ENCODE measurements at regions not wholly inside any gene's neighbourhood (a gene's known extent, or its start where the extent isn't known, plus 50 kb on each side); places are given as distances from the start of the nearest gene placed in this dataset.

GRCh38 chr6:167774881-167775280, 51.8 kb upstream of the AFDN start:
- intact Hi-C loops (cut with DNase I): no loop called here
- DNase-seq: no peak
- Histone ChIP-seq H3K4me3 (replicated peaks in 1 of 3) (no peak overlapping the region), H3K27ac (no peak overlapping the region), H3K27me3 (no peaks in the 10 kb centered on the region), H3K4me1 (peaks cover 9 to 15% of the 10 kb centered on the region in 2 donors), H3K36me3 (no peaks in the 10 kb centered on the region), H3K9me3 (no peaks in the 10 kb centered on the region)
- TF ChIP-seq POLR2A (IDR thresholded peaks at IDR 0.05) (no peak), CTCF (IDR thresholded peaks at IDR 0.05) (no peak)
- WGBS, 2 donors: 96 to 97% methylated on average over 11 of the region's 11 CpGs

- DNase-seq: no peak
- no peaks in the 10 kb centered on the region for H3K9me3 ChIP-seq
- H3K27ac ChIP-seq: no peak overlapping the region
- 89 to 90% methylated on average over 14 of the region's 14 CpGs for WGBS, 2 donors
- peaks cover 9 to 15% of the 10 kb centered on the region in 2 donors for H3K4me1 ChIP-seq
- intact Hi-C loops (cut with DNase I): no loop called here
- no peaks in the 10 kb centered on the region for H3K36me3 ChIP-seq
- no peak overlapping the region for H3K4me3 ChIP-seq (replicated peaks in 1 of 3)
- H3K27me3 ChIP-seq: no peaks in the 10 kb centered on the region
- TF ChIP-seq CTCF (IDR thresholded peaks at IDR 0.05) (no peak), POLR2A (IDR thresholded peaks at IDR 0.05) (no peak)
Observed at GRCh38 chr6:167776906-167777627, 49.6 kb upstream of the AFDN start.

Data from thyroid gland (tissue), 4 donors.